ENCODE measurements at regions not wholly inside any gene's neighbourhood (a gene's known extent, or its start where the extent isn't known, plus 50 kb on each side); places are given as distances from the start of the nearest gene placed in this dataset.

GRCh38 chr3:76812649-76813242 lies 227.2 kb upstream of the ROBO2 start:
- Histone ChIP-seq H3K79me2 (ENCODE audit: insufficient read depth, low read depth) (no peaks in the 10 kb centered on the region), H4K20me1 (ENCODE audit: insufficient read depth) (no peaks in the 10 kb centered on the region), H3K4me2 (no peak overlapping the region), H2AFZ (ENCODE audit: low read depth) (no peak overlapping the region), H3K4me3 (IDR thresholded peaks at IDR 0.05; ENCODE audit: insufficient read depth, low read depth, low read length) (no peak overlapping the region), H3K27me3 (ENCODE audit: insufficient read depth, low read depth) (no peaks in the 10 kb centered on the region), H3K4me1 (ENCODE audit: low read depth, poor library complexity, severe bottlenecking) (no peaks in the 10 kb centered on the region), H3K36me3 (ENCODE audit: insufficient read depth) (no peaks in the 10 kb centered on the region), H3K9ac (no peak overlapping the region), H3K27ac (no peak overlapping the region)
- TF ChIP-seq CTCF (conservative IDR thresholded peaks at IDR 0.05; ENCODE audit: low read depth, low read length), result no peak

GRCh38 chr3:76815561-76815960 lies 224.3 kb upstream of the ROBO2 start:
- no peaks in the 10 kb centered on the region for H3K79me2 ChIP-seq (ENCODE audit: insufficient read depth, low read depth)
- no peaks in the 10 kb centered on the region for H4K20me1 ChIP-seq (ENCODE audit: insufficient read depth)
- no peaks in the 10 kb centered on the region for H3K27me3 ChIP-seq (ENCODE audit: insufficient read depth, low read depth)
- H3K27ac ChIP-seq, result no peak overlapping the region
- no peaks in the 10 kb centered on the region for H3K36me3 ChIP-seq (ENCODE audit: insufficient read depth)
- no peaks in the 10 kb centered on the region for H3K4me1 ChIP-seq (ENCODE audit: low read depth, poor library complexity, severe bottlenecking)
- H3K9ac ChIP-seq, result no peak overlapping the region
- no peak overlapping the region for H2AFZ ChIP-seq (ENCODE audit: low read depth)
- H3K4me3 ChIP-seq (IDR thresholded peaks at IDR 0.05; ENCODE audit: insufficient read depth, low read depth, low read length), result no peak overlapping the region
- no peak for TF ChIP-seq CTCF (conservative IDR thresholded peaks at IDR 0.05; ENCODE audit: low read depth, low read length)
- H3K4me2 ChIP-seq, result no peak overlapping the region

DNA sequence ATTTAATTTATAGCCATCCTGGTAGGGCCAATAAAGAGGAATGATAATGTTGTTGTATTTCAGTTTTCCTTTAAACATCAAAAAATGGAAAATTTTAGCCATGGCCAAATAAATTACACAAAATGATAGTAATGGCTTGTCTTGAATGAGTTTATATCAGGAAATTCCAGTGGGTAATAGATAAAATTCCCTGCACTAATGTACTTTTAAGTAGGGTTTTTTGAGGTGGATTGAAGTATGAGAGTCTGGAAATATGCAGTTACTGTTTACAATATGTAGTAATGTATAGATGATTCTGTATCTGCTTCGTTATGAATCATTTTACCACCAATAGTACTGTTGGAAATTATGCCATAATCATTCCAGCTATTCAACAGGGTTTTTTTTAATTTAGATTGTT lies 219.4 kb upstream of the ROBO2 start:
- H3K4me3 ChIP-seq (IDR thresholded peaks at IDR 0.05; ENCODE audit: insufficient read depth, low read depth, low read length), result no peak overlapping the region
- H3K27me3 ChIP-seq (ENCODE audit: insufficient read depth, low read depth), result no peaks in the 10 kb centered on the region
- H3K27ac ChIP-seq, result no peak overlapping the region
- H2AFZ ChIP-seq (ENCODE audit: low read depth), result no peak overlapping the region
- no peak overlapping the region for H3K4me2 ChIP-seq
- TF ChIP-seq CTCF (conservative IDR thresholded peaks at IDR 0.05; ENCODE audit: low read depth, low read length), result no peak
- H3K79me2 ChIP-seq (ENCODE audit: insufficient read depth, low read depth), result no peaks in the 10 kb centered on the region
- no peaks in the 10 kb centered on the region for H4K20me1 ChIP-seq (ENCODE audit: insufficient read depth)
- no peaks in the 10 kb centered on the region for H3K36me3 ChIP-seq (ENCODE audit: insufficient read depth)
- no peaks in the 10 kb centered on the region for H3K4me1 ChIP-seq (ENCODE audit: low read depth, poor library complexity, severe bottlenecking)
- H3K9ac ChIP-seq, result no peak overlapping the region

GRCh38 chr3:76824658-76825240 lies 215.2 kb upstream of the ROBO2 start:
- no peaks in the 10 kb centered on the region for H3K27me3 ChIP-seq (ENCODE audit: insufficient read depth, low read depth)
- H3K27ac ChIP-seq, result no peak overlapping the region
- no peak overlapping the region for H3K4me2 ChIP-seq
- no peak overlapping the region for H3K4me3 ChIP-seq (IDR thresholded peaks at IDR 0.05; ENCODE audit: insufficient read depth, low read depth, low read length)
- H2AFZ ChIP-seq (ENCODE audit: low read depth), result no peak overlapping the region
- H3K9ac ChIP-seq, result no peak overlapping the region
- H3K79me2 ChIP-seq (ENCODE audit: insufficient read depth, low read depth), result no peaks in the 10 kb centered on the region
- H3K36me3 ChIP-seq (ENCODE audit: insufficient read depth), result no peaks in the 10 kb centered on the region
- H3K4me1 ChIP-seq (ENCODE audit: low read depth, poor library complexity, severe bottlenecking), result no peaks in the 10 kb centered on the region
- TF ChIP-seq CTCF (conservative IDR thresholded peaks at IDR 0.05; ENCODE audit: low read depth, low read length), result no peak
- no peaks in the 10 kb centered on the region for H4K20me1 ChIP-seq (ENCODE audit: insufficient read depth)
